ENCODE measurements at regions not wholly inside any gene's neighbourhood (a gene's known extent, or its start where the extent isn't known, plus 50 kb on each side); places are given as distances from the start of the nearest gene placed in this dataset.

DNA sequence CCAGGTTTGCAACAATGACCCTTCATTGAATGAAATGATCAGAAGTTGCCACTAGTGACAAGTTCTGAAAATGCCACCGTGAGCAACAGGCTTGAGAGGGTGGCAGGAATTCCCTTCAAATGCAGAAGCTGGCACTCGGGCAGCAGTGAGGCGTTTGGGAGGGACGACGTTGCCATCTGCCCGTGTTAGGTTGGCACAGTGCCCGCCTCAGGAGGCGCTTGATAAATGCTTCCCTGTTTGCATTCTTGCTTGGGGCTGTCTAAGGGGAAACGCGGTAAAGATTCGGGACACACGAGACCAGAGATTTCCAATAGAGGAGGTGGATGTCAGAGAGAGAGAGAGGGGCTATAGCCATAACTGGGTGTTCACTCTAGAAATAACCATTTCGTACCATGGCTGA, 101.9 kb downstream of the TEX29 start:
- TF ChIP-seq, protein P1, sequence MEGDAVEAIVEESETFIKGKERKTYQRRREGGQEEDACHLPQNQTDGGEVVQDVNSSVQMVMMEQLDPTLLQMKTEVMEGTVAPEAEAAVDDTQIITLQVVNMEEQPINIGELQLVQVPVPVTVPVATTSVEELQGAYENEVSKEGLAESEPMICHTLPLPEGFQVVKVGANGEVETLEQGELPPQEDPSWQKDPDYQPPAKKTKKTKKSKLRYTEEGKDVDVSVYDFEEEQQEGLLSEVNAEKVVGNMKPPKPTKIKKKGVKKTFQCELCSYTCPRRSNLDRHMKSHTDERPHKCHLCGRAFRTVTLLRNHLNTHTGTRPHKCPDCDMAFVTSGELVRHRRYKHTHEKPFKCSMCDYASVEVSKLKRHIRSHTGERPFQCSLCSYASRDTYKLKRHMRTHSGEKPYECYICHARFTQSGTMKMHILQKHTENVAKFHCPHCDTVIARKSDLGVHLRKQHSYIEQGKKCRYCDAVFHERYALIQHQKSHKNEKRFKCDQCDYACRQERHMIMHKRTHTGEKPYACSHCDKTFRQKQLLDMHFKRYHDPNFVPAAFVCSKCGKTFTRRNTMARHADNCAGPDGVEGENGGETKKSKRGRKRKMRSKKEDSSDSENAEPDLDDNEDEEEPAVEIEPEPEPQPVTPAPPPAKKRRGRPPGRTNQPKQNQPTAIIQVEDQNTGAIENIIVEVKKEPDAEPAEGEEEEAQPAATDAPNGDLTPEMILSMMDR (conservative IDR thresholded peaks at IDR 0.05 in 1 of 2, IDR thresholded peaks at IDR 0.05 in 1 of 2; ENCODE audit: low read depth in 1 of 2, low read length in 2 of 2) = no peak
- no peak for TF ChIP-seq EZH2 (IDR thresholded peaks at IDR 0.05; ENCODE audit: low read length, missing control alignments)
